ENCODE measurements at regions not wholly inside any gene's neighbourhood (a gene's known extent, or its start where the extent isn't known, plus 50 kb on each side); places are given as distances from the start of the nearest gene placed in this dataset.

DNA sequence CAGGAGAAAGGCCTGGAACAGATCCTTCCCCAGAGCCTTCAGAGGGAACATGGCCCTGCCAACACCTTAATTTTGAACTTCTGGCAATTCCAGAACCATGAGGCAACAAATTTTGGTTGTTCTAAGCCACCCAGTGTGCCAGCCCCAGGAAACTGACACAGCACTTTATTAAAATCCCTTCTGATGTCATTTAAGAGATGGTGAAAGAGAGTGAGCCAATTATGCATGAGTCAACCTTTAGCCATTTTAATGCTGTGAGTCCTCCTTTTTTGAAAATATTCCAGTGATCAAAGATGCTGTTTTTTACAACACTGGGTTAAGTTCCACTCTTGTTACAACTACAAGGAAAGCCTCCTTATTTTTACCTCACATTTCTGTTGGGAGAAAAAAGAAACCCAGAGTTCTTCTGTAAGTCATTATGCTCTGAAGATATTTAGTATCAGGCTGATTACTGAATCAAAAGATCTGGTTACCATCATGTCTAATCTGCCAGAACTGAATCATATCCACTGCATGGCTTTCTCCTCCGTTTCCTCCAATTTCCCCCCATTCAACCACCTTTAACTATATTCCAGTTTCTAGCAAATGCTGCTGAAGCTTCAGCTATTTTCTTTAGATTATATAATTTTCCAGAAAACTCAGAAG lies 235.4 kb downstream of the TXNL1 start:
- H3K4me3 ChIP-seq (ENCODE audit: low read depth, low read length), result no peak overlapping the region
- TF ChIP-seq, protein P1, sequence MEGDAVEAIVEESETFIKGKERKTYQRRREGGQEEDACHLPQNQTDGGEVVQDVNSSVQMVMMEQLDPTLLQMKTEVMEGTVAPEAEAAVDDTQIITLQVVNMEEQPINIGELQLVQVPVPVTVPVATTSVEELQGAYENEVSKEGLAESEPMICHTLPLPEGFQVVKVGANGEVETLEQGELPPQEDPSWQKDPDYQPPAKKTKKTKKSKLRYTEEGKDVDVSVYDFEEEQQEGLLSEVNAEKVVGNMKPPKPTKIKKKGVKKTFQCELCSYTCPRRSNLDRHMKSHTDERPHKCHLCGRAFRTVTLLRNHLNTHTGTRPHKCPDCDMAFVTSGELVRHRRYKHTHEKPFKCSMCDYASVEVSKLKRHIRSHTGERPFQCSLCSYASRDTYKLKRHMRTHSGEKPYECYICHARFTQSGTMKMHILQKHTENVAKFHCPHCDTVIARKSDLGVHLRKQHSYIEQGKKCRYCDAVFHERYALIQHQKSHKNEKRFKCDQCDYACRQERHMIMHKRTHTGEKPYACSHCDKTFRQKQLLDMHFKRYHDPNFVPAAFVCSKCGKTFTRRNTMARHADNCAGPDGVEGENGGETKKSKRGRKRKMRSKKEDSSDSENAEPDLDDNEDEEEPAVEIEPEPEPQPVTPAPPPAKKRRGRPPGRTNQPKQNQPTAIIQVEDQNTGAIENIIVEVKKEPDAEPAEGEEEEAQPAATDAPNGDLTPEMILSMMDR (IDR thresholded peaks at IDR 0.05; ENCODE audit: low read depth, low read length), result no peak

DNA sequence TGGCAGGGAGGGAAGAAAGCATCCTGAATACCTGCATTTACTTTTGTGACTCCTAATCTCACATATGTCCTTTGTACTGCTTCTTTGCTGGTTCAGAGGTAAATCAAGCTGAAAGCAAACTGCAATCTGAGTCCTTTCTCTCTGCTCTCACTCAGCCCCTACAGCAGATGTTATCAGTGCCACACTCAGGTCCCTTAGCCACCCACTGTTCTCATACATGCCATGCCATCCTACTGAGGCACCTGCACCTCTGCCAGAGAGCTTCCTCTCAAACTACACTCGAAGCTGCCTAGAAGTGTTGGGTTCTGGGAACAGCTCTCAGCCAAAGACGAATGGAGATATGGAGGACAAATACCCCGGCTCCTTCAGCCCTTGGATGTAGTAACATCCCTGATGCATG lies 244.5 kb downstream of the TXNL1 start:
- TF ChIP-seq, protein P1 (IDR thresholded peaks at IDR 0.05; ENCODE audit: low read depth, low read length), result no peak
- no peak overlapping the region for H3K4me3 ChIP-seq (ENCODE audit: low read depth, low read length)

DNA sequence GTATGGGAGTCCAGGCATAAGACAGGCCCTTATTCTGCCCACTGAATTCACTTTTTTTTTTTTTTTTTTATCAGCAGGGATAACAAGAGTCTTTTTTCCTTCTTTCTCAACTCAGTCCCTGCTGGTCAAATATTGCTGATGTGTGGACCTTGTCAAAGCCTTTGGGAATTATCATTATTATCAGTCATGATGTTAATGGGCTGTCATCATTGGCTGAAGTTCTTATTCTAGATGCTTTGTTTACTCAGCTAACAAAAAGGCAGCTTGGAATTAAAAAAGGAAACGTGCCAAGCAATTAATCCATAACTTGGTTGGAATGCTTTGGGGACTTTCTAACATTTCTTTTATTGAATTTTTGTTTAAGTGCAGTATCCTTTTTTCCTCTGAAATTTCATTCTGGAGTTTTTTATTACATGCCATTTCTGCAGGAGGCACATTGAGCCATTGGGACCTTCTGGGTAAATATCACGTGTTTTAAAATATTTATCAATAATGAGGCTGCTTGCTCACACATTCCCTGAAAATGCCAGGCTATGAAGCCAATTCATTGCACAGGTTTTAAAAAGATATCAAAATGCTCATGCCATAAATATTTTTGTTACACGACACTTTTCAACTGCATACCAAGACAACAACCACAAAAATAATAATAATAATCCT lies 246.3 kb downstream of the TXNL1 start:
- H3K4me3 ChIP-seq (ENCODE audit: low read depth, low read length), result no peak overlapping the region
- TF ChIP-seq, protein P1 (IDR thresholded peaks at IDR 0.05; ENCODE audit: low read depth, low read length), result no peak

DNA sequence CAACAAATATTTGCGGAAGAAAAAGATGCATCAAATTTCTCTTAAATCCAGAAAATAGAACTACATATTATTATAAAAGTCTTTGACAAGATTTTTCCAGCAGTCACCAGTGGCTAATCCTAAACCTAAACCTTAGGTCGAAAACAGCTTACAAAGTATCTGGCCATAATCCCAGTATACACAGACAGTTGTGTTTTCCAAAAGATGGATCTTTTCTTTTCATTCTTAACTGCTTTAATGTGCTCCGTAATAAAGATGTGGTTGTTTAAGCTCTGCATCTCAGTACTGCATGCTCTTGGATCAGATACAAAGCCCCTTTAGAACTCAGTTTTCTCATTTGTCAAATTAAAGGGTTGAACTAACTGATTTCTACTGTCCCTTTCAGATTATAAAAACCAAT lies 247.8 kb downstream of the TXNL1 start:
- TF ChIP-seq, protein P1 (IDR thresholded peaks at IDR 0.05; ENCODE audit: low read depth, low read length), result no peak
- H3K4me3 ChIP-seq (ENCODE audit: low read depth, low read length), result no peak overlapping the region

DNA sequence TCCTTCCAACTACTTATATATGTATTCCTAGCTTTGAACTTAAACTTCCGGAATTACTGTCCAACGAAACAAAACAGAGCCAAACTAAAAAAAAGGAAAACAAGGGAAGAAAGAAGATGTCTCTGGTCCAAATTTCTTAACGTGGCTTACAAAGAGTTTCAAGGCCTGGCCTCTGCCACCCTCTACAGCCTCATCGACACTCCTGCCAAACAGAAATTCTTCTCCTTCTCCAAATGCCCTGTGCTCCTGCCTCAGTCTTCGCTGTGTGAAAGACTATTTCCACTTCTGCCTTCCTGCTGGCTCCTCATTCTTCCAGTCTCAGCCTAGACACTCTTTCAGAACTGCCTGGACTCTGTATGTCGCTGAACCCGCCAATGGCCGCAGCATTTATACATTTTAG lies 249.2 kb downstream of the TXNL1 start:
- no peak overlapping the region for H3K4me3 ChIP-seq (ENCODE audit: low read depth, low read length)
- TF ChIP-seq, protein P1 (IDR thresholded peaks at IDR 0.05; ENCODE audit: low read depth, low read length), result no peak

DNA sequence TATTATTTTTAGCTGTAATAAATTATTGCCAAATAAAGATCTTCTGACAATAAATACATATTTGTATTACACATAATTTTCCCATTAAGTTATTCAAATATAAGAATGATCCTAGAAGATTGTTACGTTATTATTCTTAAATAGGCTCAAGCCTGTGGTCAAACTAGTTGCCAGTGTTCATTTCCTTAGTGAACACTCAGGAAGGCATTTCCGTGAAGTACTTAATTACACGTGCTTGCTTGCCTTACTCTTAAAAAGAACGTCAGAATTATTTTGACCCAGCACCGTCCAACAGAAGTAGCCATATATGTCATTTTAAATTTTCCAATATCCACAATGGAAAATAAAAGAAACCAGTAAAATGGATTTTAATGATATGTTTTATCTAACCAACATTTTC lies 249.8 kb downstream of the TXNL1 start:
- H3K4me3 ChIP-seq (ENCODE audit: low read depth, low read length), result no peak overlapping the region
- TF ChIP-seq, protein P1 (IDR thresholded peaks at IDR 0.05; ENCODE audit: low read depth, low read length), result no peak

DNA sequence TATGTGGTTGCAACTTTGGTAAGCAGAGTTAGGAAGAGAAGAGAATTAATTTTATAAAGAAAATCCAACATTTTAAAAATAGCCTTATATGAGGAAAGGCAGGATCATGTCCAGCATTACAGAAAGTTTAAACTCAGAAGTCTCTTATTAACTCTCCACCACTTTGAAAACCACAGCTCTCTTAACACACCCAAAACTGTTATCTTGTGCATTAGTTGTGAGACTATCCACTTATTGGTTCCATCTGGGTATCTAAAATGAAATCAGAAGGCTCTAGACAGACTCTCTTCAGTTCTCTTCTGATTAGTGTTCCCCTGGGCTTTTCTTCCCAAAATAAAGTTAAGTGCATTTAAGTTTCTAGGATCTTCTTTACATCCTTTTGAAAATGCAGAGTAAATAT lies 251.5 kb downstream of the TXNL1 start:
- TF ChIP-seq, protein P1 (IDR thresholded peaks at IDR 0.05; ENCODE audit: low read depth, low read length), result no peak

More for the DNA sequence above, 251.5 kb downstream of the TXNL1 start:
- no peak overlapping the region for H3K4me3 ChIP-seq (ENCODE audit: low read depth, low read length)

Data from WI38 (cell line).